ENCODE measurements at regions not wholly inside any gene's neighbourhood (a gene's known extent, or its start where the extent isn't known, plus 50 kb on each side); places are given as distances from the start of the nearest gene placed in this dataset.
"Not testable (repeated sequence)": the region's sequence is repeated elsewhere in the genome, so short reads cannot be mapped to it uniquely, and the experiment has no call there.

- no peak for DNase-seq (ENCODE audit: low read depth in 2 of 2)
Measured at GRCh38 chr2:149871091-149871885, 283.7 kb upstream of the MMADHC start.

GRCh38 chr2:149863227-149863626 is 275.7 kb upstream of the MMADHC start:
- no peak for DNase-seq (ENCODE audit: low read depth in 2 of 2)

GRCh38 chr2:149861034-149861433 is 273.5 kb upstream of the MMADHC start:
- DNase-seq (ENCODE audit: low read depth in 2 of 2): no peak

- DNase-seq (ENCODE audit: low read depth in 2 of 2): peak; percentile 68 to 74
Measured at GRCh38 chr2:149860276-149860921, 272.8 kb upstream of the MMADHC start.

GRCh38 chr2:149858901-149859634 is 271.5 kb upstream of the MMADHC start:
- DNase-seq (ENCODE audit: low read depth in 2 of 2): peak; percentile 40 to 44

GRCh38 chr2:149858216-149858615 is 270.6 kb upstream of the MMADHC start:
- peak in 1 of 2 experiments; percentile 37 for DNase-seq (ENCODE audit: low read depth in 2 of 2)

GRCh38 chr2:149857344-149857743 is 269.8 kb upstream of the MMADHC start:
- DNase-seq (ENCODE audit: low read depth in 2 of 2): no peak

GRCh38 chr2:149855859-149856258 is 268.3 kb upstream of the MMADHC start:
- DNase-seq (ENCODE audit: low read depth in 2 of 2): not testable (repeated sequence)

- DNase-seq (ENCODE audit: low read depth in 2 of 2): no peak
Measured at GRCh38 chr2:149849591-149849990, 262.0 kb upstream of the MMADHC start.

GRCh38 chr2:149849136-149849535 is 261.6 kb upstream of the MMADHC start:
- DNase-seq (ENCODE audit: low read depth in 2 of 2): no peak

GRCh38 chr2:149841396-149841795 is 253.8 kb upstream of the MMADHC start:
- DNase-seq (ENCODE audit: low read depth in 2 of 2): no peak

- no peak for DNase-seq (ENCODE audit: low read depth in 2 of 2)
Measured at GRCh38 chr2:149832324-149832723, 244.7 kb upstream of the MMADHC start.

GRCh38 chr2:149828520-149829210 is 241.1 kb upstream of the MMADHC start:
- DNase-seq (ENCODE audit: low read depth in 2 of 2): no peak

GRCh38 chr2:149827585-149828126 is 240.1 kb upstream of the MMADHC start:
- DNase-seq (ENCODE audit: low read depth in 2 of 2): no peak

- peak; percentile 37 to 48 for DNase-seq (ENCODE audit: low read depth in 2 of 2)
Measured at GRCh38 chr2:149826471-149827125, 239.0 kb upstream of the MMADHC start.

- DNase-seq (ENCODE audit: low read depth in 2 of 2): no peak
Measured at GRCh38 chr2:149825473-149825872, 237.9 kb upstream of the MMADHC start.

GRCh38 chr2:149824136-149824535 is 236.6 kb upstream of the MMADHC start:
- no peak for DNase-seq (ENCODE audit: low read depth in 2 of 2)

- DNase-seq (ENCODE audit: low read depth in 2 of 2): no peak
Measured at GRCh38 chr2:149819356-149819957, 231.9 kb upstream of the MMADHC start.

- DNase-seq (ENCODE audit: low read depth in 2 of 2): no peak
Measured at GRCh38 chr2:149816756-149817551, 229.4 kb upstream of the MMADHC start.

- DNase-seq (ENCODE audit: low read depth in 2 of 2): no peak
Measured at GRCh38 chr2:149815941-149816340, 228.4 kb upstream of the MMADHC start.
